ENCODE measurements at regions not wholly inside any gene's neighbourhood (a gene's known extent, or its start where the extent isn't known, plus 50 kb on each side); places are given as distances from the start of the nearest gene placed in this dataset.

DNA sequence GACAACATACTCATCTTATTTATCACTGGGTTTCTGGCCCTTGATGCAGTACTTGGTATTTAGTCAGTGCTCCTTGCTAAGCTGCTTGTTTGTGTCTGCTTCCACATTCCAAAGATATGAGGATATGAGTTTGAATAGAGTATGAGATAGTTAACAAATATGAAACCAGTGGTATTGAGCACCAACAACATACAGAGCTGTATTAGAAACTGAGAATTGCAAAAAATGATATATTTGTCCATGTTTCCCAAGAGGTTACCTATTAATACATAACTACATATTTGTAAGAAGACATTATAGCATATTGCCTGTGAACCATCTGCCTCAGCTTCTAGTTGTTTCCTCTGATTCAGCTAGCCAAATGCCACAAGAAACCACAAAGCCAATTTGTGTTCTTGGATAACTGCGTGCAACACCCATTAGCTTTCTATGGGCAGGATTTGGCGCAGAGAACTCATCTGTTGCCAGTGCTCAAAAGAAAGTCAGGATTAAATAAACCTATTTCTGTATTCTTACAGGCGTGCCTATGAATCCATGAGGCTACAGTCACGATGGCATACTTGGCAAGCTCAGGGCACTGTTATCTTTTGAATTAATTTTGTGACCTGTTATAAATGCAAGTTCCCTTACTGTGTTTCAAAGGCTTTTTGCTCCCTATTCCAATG lies 194.4 kb downstream of the MAP2K6 start:
- ATAC-seq: peak in 3 of 4 donors; percentile 41 to 48 (median 45)
- intact Hi-C loops (cut with DNase I): loop anchor here in 1 of 3 donors (5.0 kb wide), 1 partner anchor 533 kb away; no protein-coding TSS in a partner anchor
- 51 to 57% methylated on average over 4 of the region's 4 CpGs for WGBS, 2 donors
- Histone ChIP-seq H3K4me1 (peaks cover 3 to 12% (median 9%) of the 10 kb centered on the region in 3 donors), H3K4me3 (no peak overlapping the region), H3K9me3 (no peaks in the 10 kb centered on the region), H3K27me3 (no peaks in the 10 kb centered on the region), H3K36me3 (no peaks in the 10 kb centered on the region), H3K27ac (no peak overlapping the region)
- no peak for DNase-seq
- TF ChIP-seq, protein P1, sequence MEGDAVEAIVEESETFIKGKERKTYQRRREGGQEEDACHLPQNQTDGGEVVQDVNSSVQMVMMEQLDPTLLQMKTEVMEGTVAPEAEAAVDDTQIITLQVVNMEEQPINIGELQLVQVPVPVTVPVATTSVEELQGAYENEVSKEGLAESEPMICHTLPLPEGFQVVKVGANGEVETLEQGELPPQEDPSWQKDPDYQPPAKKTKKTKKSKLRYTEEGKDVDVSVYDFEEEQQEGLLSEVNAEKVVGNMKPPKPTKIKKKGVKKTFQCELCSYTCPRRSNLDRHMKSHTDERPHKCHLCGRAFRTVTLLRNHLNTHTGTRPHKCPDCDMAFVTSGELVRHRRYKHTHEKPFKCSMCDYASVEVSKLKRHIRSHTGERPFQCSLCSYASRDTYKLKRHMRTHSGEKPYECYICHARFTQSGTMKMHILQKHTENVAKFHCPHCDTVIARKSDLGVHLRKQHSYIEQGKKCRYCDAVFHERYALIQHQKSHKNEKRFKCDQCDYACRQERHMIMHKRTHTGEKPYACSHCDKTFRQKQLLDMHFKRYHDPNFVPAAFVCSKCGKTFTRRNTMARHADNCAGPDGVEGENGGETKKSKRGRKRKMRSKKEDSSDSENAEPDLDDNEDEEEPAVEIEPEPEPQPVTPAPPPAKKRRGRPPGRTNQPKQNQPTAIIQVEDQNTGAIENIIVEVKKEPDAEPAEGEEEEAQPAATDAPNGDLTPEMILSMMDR (IDR thresholded peaks at IDR 0.05): no peak
- no peak for FAIRE-seq

DNA sequence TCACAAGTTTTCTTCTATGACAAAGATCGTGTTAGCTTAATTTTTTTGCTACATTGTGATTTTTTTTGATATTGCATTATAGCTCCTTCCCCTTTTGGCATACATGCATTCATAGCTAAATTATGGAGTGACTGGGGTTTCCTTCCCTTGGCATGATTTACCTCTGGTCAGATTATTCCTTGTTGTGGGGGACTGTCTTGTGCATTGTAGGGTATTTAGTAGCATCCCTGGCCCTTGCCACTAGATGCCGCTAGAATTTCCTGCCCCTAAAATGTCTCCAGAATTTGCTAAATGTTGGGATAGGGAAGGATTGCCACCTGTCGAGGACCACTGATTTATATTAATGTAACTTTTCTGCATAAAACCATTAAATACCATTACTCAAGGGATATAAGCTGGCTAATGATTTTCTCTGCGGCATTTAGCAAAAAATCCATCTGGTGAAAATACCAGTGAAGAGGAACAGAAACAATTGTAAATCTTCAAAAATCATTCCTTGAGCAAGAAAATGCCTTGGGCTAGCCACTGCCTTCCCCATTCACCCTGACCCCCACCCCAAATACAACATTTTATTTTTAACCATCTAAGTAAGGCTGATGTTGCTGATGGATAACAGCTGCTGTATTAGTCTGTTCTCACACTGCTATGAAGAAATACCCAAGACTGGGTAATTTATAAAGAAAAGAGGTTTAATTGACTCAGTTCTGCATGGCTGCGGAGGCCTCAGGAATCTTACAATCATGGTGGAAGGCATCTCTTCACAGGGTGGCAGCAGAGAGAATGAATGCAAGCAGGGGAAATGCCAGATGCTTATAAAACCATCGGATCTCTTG lies 195.2 kb downstream of the MAP2K6 start:
- no peaks in the 10 kb centered on the region for H3K9me3 ChIP-seq
- intact Hi-C loops (cut with DNase I): loop anchor here in 1 of 3 donors (5.0 kb wide), 1 partner anchor 533 kb away; no protein-coding TSS in a partner anchor
- no peak overlapping the region for H3K27ac ChIP-seq
- DNase-seq (peak in 1 of 6 donors; percentile 12), FAIRE-seq (no peak), ATAC-seq (peak in 3 of 4 donors; percentile 48 to 66 (median 51))
- no peaks in the 10 kb centered on the region for H3K27me3 ChIP-seq
- TF ChIP-seq, protein P1 (IDR thresholded peaks at IDR 0.05): peak in 2 of 4 donors; percentile 12 to 17
- peaks cover 3 to 12% (median 9%) of the 10 kb centered on the region in 3 donors for H3K4me1 ChIP-seq
- H3K4me3 ChIP-seq: no peak overlapping the region
- H3K36me3 ChIP-seq: no peaks in the 10 kb centered on the region
- WGBS, 2 donors: 56 to 63% methylated on average over 6 of the region's 6 CpGs

DNA sequence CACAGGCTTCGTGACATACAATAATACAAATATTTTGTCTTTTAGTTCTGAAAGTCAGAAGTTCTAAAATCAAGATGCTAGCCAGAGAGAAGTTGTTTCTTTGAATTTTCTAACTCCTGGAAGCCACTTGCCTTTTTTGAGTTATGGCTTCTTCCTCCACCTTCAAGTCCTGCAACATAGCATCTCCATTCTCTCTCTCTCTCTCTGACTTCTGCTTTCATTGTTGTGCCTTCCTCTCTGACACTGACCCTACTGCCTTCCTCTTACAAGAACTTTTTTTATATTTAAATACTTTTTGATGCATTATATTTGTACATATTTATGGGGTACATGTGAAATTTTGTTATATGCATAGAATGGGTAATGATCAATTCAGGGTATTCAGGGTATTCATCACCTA lies 205.9 kb downstream of the MAP2K6 start:
- H3K27ac ChIP-seq: no peak overlapping the region
- no peaks in the 10 kb centered on the region for H3K27me3 ChIP-seq
- TF ChIP-seq, protein P1 (IDR thresholded peaks at IDR 0.05): no peak
- DNase-seq (no peak), FAIRE-seq (no peak), ATAC-seq (no peak)
- no peaks in the 10 kb centered on the region for H3K36me3 ChIP-seq
- H3K4me1 ChIP-seq: no peaks in the 10 kb centered on the region
- H3K4me3 ChIP-seq: no peak overlapping the region
- intact Hi-C loops (cut with DNase I): no loop called here
- H3K9me3 ChIP-seq: no peaks in the 10 kb centered on the region
- 53 to 73% methylated on average over 1 of the region's 1 CpG for WGBS, 2 donors

DNA sequence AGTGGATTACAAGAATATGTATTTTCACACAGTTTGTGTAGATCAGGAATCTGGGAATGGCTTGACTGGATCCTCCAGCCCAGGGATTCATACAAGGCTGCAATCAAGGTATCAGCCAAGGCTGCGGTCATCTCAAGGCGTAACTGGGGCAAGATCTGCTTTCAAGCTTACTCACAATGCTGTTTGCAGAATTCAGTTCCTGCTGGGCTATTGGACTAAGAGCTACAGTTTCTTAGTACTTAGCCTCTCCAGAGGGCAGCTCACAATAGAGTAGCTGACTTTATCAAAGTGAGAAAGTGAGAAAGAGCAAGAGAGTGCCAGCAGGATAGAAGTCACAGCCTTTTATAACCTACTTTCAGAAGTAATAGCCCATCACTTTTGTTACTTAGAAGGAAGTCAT lies 211.0 kb downstream of the MAP2K6 start:
- 23 to 83% methylated on average over 2 of the region's 2 CpGs for WGBS, 2 donors
- H3K27ac ChIP-seq: no peak overlapping the region
- no peak for ATAC-seq
- no peaks in the 10 kb centered on the region for H3K27me3 ChIP-seq
- H3K36me3 ChIP-seq: no peaks in the 10 kb centered on the region
- H3K9me3 ChIP-seq: no peaks in the 10 kb centered on the region
- TF ChIP-seq, protein P1 (IDR thresholded peaks at IDR 0.05): no peak
- intact Hi-C loops (cut with DNase I): no loop called here
- H3K4me1 ChIP-seq: no peaks in the 10 kb centered on the region
- no peak for FAIRE-seq
- DNase-seq: no peak
- no peak overlapping the region for H3K4me3 ChIP-seq
